NOMO-1 treated with dmso at 0.1 percent for 144 hours (cell line): ENCODE measurements at regions not wholly inside any gene's neighbourhood (a gene's known extent, or its start where the extent isn't known, plus 50 kb on each side); places are given as distances from the start of the nearest gene placed in this dataset.

ENCODE experiments used
- DNase-seq: peaks from one replicate; lab custom pipeline; 2025; ENCODE audit not compliant: unreplicated experiment; lab: John Stamatoyannopoulos, UW

DNA sequence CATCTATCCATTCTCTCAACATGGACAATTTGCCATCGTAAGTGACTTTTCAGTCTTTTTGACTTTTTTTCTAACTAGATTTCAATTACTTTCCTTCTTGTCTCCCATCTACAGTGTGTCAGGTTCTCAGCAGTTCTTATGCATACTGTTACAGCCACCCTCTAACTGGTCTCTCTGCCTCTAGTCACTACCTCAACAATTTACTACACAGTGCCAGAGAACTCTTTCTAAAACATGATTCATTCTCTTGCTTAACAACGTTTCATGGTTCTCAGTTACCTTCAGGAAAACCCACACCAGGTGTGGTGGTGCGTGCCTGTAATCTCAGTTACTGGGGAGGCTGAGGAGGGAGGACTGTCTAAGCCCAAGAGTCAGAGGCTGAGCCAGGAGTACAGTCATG lies 95.4 kb downstream of the DIPK2A start:
- DNase-seq = no peak

DNA sequence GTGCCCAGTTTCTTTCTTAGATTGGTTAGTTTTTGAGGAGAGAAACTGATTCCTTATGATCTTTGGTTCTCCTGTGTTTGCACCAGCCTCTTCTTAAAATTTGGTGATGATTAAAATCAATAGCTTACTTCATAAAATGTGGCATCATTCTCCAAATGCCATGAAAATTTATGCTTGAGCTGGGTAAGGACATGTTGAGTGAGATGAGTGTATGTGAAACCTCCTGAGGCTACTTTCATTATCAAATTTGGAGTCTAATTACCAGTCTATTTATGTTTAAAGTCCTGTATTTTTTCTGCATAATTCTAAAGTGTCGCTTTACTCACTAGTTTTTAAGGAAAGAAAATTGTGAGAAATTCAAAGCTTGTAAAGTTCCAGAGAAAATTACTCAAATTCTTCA lies 102.1 kb downstream of the DIPK2A start:
- DNase-seq = no peak

GRCh38 chr3:144079634-144080033 lies 108.0 kb downstream of the DIPK2A start:
- DNase-seq = no peak

GRCh38 chr3:144084929-144085328 lies 113.3 kb downstream of the DIPK2A start:
- DNase-seq = no peak

DNA sequence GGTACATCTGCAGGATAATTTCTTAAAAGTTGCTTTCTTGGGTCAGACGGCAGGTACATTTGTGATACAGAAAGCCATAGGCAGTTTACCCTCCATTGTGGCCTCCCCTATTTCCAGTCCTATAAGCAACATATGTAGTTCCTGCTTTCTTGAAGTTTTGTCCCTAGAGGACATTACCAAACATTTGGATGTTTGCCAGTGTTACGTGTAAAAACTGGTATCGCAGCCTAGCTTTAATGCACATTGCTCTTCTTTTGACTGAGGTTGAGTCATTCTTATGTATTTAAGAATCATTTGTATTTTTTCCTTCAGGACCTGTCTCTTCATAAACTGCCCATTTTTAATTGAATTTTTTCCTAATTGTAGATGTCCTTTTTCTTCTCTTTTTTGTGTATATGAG lies 114.3 kb downstream of the DIPK2A start:
- peak; percentile 69 for DNase-seq

- no peak for DNase-seq
Observed at GRCh38 chr3:144096016-144096415, 124.4 kb downstream of the DIPK2A start.

DNA sequence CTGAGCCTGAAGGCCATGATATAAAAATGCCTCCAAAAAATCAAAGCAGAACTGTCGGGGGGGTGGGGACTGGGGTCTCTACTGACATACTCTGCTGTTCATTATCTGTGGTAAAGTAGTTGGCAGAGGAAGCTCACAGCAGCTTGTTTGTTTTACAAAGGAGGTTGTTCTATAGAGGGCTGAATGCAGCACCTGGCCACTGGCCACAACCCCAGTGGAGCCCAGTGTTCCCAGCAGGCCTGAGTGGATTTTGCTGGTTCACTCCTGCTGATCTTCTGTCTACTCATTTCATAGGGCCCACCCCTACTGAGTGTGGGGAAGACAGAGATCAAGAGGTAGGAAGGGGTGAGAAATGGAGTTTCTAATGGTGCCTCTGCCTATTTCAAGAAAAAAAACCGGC lies 125.5 kb downstream of the DIPK2A start:
- no peak for DNase-seq

DNA sequence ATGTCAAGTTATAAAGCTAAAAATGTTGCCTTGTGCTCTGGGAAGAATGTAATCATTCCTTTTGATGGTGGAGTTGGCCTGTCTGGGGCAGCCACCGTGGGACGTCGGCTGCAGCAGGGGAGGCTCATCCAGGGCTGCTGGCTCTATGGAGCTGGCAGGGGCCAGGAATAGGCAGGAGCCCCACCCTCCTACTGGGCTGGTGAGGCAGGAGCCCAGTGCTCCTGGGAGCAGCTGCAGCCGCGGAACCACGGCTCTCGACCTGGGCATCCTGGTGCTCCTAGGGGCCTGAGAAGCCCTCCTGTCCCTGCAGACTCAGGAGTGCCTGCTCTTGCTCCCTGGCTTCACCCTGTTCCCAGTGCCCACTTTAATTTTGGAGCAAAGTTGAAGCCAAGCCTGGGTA lies 127.1 kb downstream of the DIPK2A start:
- DNase-seq = no peak

- DNase-seq = no peak
Observed at GRCh38 chr3:144102421-144102820, 130.8 kb downstream of the DIPK2A start.

- no peak for DNase-seq
Observed at GRCh38 chr3:144104186-144104585, 132.6 kb downstream of the DIPK2A start.

- DNase-seq = no peak
Observed at GRCh38 chr3:144104679-144105078, 133.1 kb downstream of the DIPK2A start.

- DNase-seq = no peak
Observed at GRCh38 chr3:144105542-144105941, 133.9 kb downstream of the DIPK2A start.

- DNase-seq = no peak
Observed at GRCh38 chr3:144106970-144107369, 135.3 kb downstream of the DIPK2A start.

DNA sequence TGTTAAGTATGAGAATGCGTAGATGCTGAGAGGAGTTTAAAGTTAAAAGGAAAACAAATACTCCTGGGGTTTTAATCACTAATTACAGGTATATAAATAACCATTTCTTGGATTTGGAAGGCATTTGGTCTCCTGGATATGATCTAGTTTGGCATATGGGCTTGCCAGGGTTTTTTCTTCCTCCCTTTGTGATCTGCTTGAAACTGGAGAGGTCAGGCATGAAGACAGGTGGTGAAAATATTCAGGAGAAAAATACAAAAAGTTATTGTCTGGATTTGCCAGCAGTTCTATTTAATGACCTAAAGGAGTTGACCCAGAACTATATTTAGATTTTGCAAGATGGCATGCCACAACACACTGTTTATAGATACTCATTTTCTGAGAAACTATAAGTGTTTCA lies 136.3 kb downstream of the DIPK2A start:
- no peak for DNase-seq

DNA sequence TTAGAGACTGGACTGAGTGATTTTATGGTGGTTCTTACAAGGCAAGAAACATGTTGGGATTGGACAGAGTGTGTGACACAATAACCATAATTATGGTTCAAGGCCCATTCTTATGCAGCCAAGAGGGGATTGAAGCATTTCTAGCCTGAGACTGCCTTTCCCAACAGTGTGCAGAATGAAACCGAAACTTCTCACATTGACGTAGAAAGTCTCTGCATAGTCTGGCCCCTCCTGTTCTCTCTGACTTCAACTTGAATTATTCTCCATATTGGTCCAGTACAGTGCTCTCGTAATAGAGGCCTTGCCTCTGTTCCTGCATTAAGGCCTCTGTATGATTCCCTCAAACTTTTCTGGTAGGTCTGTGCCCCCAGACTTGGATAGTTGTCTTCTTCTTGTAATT lies 138.3 kb downstream of the DIPK2A start:
- DNase-seq = peak; percentile 74

DNA sequence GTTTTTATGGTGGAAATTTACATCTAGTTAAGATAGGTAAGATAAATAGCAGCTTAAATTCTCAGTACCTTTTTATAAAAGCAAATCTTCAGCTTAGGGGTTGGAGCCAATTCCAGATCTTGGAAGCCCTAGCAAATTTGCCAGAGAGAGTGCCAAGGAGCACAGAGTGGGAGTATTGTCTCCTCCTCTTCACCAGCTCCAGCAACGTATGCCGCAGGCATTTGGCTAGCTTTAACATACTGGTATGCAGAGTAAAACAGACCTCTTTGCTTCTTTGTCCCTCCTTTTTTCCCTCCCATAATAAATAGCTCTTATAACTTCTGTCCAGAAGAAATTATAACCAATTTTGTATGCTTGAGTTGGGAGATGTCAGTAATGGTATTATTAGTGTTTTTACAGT lies 140.4 kb downstream of the DIPK2A start:
- DNase-seq = no peak

DNA sequence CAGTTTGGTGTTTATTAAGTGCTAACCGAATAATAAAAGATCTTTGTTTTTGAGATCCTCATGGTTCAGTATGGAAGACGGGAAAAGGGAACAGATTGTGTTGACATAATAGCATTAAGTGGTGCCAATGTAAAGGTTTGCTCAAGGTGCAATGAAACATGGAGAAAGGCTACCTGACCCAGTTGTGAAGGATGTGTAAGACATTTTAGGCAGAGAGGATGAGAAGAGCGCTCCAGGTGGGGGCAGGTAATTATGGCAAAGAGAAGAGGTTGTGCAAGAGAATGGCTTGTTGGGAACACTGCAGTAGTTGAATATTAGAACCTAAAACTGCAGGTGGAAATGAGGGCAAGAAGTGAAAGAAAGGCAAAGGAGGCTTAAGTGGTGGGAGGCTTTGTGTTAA lies 140.8 kb downstream of the DIPK2A start:
- DNase-seq = no peak

DNA sequence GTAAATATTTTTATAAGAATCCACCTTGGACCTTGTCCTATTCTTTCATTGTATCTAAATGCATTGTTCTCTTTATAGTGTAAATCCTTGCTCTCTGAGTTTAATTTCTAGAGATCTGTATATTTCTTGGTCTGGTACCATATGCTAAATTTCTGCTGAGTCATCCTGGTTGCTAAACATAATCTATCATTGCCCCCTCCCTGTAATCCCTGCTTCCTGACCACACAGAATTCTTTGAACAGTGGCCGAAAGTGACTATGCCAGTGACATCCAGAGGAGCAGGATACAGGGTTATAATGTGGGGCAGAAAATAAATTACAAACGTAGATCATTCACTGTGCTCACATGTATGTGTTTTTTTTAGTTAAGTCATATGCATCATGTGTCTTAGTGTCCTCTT lies 143.1 kb downstream of the DIPK2A start:
- no peak for DNase-seq

GRCh38 chr3:144119633-144120032 lies 148.0 kb downstream of the DIPK2A start:
- DNase-seq = no peak

GRCh38 chr3:144121661-144122060 lies 150.0 kb downstream of the DIPK2A start:
- no peak for DNase-seq

GRCh38 chr3:144127014-144127413 lies 155.4 kb downstream of the DIPK2A start:
- no peak for DNase-seq

- no peak for DNase-seq
Observed at GRCh38 chr3:144127700-144128099, 156.1 kb downstream of the DIPK2A start.

GRCh38 chr3:144128108-144128892 lies 156.7 kb downstream of the DIPK2A start:
- DNase-seq = no peak
